ENCODE measurements at regions not wholly inside any gene's neighbourhood (a gene's known extent, or its start where the extent isn't known, plus 50 kb on each side); places are given as distances from the start of the nearest gene placed in this dataset.

DNA sequence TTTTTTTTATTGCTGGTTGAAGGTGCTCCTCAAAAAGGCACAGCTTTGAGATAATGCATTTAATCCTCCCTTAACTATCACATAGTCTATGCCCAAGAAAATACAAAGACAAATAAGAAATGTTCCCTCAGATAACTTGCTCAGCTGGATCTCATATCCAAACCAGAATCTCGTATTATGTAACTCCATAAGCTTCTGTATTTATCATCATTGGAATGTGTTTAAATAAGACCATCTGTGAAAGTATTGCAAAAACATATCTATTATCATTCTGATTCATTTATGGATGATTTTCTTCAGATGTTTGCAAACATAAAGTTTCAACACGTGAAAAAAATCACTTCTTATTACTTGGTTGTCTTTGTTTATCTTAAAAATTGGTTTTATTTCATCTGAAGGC, 190.9 kb downstream of the IRS2 start:
- no peak for DNase-seq (ENCODE audit: low spot score)

DNA sequence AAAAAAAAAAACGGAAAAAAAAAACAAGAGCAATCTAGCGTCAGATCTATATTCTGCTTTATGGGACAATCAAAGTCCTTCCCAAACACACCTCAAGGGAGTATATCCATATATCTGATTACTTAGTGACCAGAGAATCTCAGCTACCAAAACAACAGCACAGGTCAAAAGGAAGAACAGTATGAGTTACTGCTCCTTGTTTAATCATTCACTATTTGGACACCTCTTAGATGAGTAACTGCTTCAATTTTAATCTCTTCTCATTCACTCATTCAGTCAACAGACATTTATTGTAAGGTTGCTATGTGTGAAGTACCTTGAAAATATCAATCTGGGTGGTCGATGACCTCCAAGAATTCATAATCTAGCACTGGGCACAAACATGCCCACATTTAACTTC, 193.2 kb downstream of the IRS2 start:
- no peak for DNase-seq (ENCODE audit: low spot score)

DNA sequence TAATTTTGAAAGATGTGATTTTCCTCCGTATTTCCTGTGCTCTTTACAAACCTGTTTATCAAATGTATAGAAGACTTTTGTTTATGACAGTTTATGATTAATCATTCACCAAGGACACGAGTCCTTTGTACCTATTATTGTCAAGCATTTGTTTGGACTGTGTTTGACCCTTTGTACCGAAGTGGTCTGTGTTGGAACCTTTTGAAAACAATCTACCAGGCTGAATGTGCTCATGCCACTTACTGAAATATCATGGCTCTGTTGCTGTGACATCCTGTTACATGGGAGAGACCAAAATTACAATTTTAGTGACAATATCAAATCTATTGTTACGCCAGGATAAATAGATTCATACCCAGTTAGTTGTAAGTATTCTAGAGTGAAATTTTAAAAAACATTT, 193.6 kb downstream of the IRS2 start:
- no peak for DNase-seq (ENCODE audit: low spot score)

DNA sequence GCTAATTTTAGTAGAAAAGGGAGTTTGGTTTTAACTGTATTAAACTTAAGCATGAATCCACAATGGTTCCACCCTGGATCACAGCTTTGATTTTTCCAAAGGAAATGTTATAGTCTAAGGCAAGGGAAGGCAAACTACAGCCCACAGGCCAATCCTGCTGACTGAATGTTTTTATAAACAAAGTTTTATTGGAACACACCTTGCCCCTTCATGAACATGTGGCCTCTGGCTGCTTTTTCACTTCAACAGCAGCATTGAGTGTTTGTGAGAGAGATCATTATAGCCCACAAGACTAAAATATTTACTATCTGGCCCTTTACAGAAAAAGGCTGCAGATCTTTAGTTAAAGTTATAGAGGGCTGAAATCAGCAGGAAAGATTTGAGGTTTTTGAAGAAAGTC, 198.7 kb downstream of the IRS2 start:
- DNase-seq (ENCODE audit: low spot score) = no peak

DNA sequence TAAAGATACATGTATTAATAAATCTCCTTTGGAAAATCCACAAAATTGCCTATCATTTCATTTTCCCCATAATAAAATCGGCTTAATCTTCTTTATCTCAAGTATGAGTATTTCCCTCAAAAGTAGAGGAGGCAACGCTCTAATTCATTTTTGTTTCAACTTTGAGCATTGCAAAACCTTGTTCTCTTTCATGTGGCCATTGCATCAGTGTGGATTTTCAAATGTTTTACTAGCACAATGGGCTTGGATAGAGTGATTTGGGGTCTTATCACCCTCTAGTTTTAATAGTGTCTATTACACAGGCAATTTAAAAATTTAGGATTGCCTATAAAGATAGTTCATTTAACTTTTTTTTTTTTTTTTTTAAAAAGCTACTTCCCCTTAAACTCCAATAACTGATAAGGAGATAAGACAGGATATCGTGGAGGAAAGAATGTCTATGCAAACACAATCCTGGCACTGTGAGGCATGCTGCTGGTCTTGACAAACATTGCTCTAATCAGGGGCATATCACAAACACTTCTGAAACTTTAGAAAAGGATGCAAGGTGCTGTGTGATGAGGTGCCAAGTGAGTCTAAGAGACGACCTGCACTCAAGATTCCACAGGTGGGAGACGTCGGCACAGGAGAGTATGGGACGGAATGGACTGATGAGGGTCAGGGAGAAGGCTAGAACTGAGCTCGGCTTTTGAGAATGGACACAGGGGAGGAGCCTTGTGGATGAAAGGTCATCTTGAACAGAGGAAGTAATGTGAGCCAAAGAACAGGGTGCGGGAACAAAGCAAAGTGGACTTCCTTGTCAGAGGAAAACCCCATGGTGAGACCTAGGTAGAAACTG, 199.7 kb downstream of the IRS2 start:
- DNase-seq (ENCODE audit: low spot score) = no peak

DNA sequence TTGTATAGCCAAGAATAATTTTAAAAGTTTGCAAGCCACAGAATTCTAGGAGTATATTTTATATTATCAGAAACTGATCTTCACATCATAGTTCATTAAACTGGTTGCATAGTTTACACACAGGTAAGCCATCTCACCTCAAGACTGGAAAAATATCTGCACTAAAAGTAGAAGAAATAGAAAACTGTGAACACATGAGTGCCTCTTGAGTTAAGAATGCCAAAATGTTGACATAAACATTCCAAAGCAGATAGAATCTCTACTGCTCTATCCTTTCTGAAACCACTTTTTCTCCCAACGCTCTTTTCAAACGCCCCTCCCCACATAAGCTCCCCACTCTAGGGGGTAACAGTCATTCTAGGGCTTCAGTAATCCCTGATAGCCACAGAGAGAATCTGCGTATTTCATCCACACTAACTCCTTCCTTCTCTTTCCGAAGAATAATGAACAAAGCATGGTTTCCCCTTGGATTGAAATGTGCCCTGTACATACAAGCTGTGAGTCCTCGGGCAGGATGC, 201.5 kb downstream of the IRS2 start:
- no peak for DNase-seq (ENCODE audit: low spot score)

- no peak for DNase-seq (ENCODE audit: low spot score)
These were observed 209.1 kb downstream of the IRS2 start for GRCh38 chr13:109577191-109577700.

DNA sequence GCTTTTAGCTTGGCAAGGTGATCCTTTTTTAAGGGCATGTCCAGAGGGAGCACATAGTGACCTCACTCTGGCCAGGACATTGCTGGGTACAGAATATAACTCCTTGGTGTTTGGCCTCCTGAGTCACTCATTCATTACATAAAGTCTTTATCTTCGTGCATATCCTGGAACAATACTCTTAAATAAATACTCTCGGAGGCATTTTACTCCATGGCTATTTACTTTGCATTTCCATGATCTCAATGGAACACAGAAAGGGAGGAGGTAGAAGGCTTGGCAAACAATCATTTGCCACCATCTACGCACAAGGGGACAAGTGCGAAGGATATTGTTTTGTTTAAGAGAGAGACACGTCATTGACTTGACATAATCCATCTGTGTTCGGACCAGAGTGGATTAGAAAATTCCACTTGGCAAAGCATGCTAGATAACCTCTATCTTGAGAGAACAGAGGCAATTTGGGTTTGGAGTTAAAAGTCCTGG, 210.0 kb downstream of the IRS2 start:
- no peak for DNase-seq (ENCODE audit: low spot score)

- no peak for DNase-seq (ENCODE audit: low spot score)
These were observed 210.6 kb downstream of the IRS2 start for GRCh38 chr13:109575821-109576220.

- no peak for DNase-seq (ENCODE audit: low spot score)
These were observed 214.0 kb downstream of the IRS2 start for GRCh38 chr13:109572389-109572788.

DNA sequence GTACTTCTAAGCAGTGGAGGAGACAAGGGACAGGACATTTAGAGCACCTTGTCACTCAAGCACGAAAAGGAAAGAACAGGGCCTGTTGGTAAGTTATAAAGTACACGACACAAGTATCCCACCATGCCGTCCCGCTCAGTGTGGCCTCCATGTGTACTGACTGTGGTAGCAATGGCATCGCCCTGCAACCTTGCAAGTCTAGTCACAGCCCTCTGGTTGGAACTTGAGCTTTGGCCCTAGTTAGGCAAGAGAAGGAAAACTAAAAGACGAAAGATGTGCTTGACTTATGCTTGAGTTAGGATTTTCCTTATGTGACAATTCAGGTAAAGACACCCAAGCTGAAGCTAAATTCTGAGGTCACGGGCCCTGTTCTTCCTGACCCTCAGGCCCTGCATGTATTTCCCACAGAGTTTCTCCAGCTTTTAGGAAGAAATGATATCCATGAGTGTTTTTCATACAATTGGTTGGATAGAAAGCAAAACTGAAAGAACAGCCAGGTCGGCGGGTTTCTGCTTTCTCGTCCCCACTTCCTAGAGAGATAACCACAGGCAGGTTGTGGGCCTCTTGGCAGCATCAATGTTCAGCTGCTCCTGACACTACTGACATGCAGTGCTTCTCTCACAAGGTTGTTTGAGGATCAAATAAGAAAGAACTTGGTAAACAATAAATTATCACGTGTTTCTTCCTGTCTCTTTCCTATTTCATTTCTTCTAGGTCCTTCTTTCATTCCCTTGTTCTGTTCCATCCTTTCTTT, 216.2 kb downstream of the IRS2 start:
- DNase-seq (ENCODE audit: low spot score) = no peak

- DNase-seq (ENCODE audit: low spot score) = no peak
These were observed 218.0 kb downstream of the IRS2 start for GRCh38 chr13:109568339-109568818.

DNA sequence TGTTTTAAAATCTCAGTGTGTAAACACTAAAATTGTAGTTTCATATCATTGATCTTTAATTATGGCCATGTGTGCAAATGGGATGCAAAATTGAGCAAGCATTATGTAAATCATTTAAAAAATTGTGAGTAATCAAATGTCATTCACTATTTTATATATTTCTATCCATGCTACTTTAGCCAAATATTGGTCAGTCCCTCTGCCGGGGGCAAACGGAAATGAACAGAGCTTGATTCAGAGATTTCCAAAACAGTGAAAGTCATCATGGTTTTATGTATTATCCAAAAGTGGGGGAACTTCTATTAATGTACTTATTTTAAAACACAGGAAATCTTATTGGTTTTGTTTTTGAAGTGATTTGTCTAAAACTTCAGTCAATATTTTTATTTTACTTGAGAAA, 219.1 kb downstream of the IRS2 start:
- DNase-seq (ENCODE audit: low spot score) = no peak

DNA sequence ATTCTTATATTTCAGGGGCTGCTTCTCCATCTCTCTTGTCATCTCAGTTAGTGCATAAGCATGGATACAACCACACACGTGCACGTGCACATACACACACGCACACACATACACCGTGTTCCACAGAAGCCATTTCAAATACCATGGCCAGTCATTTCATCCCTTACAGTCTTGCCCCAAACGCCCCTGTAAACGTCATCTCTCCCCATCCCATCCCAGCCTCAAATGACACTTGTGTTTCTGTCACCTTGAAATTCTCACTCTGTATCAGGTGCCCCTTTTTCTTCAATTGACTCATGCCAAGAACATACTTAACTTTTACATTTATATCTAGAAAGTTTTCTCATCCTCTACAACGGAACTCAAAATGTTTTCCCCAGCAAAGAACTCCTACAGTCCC, 220.5 kb downstream of the IRS2 start:
- DNase-seq (ENCODE audit: low spot score) = no peak

DNA sequence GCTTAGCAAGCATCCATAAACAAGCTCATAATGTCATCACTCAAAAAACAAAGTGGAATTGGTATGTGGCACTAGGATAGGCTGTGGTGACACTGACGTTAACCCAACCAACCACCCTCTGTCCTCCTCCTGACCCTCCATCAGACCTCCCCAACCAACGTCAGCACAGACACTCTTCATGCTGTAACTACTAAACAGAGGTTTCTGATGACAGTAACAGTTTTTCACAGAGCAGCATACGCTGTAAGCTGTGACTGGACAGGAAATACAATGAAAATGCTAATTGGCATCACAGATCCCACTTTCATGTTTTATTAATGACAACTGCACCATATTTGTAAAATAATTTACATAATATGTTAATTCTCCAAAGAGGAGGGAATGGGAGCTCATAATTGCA, 238.0 kb downstream of the IRS2 start:
- no peak for DNase-seq (ENCODE audit: low spot score)

GRCh38 chr13:109547942-109548341, 238.4 kb downstream of the IRS2 start:
- no peak for DNase-seq (ENCODE audit: low spot score)

DNA sequence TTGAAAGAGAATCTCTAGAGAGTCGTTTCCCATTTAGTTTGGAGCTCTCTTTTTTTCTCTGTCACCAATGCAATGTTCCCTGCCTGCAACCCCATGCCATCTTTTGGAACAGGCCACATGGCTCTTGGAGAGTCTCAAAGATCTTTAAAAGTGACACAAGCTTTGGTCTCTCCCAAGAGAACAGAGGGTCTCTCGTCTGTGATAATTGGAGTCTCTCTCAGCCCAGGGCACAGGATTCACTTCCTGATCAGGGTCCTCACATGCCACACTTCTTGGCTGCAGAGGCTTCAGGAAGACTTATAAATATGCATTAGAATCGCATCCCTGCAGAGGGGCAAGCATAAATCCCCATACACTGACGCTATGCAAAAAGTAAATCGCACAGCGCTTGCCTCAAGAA, 240.5 kb downstream of the IRS2 start:
- DNase-seq (ENCODE audit: low spot score) = no peak

GRCh38 chr13:109541081-109541480, 245.3 kb downstream of the IRS2 start:
- no peak for DNase-seq (ENCODE audit: low spot score)

GRCh38 chr13:109537584-109537983, 248.8 kb downstream of the IRS2 start:
- DNase-seq (ENCODE audit: low spot score) = no peak

DNA sequence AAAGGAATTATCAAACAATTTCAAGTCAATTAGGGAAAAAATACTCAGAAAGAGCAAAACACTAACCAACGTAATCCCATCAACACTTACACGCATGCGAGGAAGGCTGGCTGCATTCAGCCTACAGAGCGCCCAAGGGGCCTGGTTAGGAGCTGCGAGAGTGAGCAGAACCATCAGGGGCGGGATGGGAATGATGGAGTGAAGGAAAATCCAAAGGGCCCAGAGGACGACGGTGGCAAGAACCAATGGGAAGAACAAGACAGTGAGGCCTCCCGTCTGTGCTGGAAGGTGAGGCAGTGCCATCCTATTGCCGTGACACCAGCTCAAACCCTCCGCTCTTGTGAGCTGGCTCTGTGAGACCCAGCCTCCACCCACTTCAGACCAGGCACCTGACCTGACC, 253.0 kb downstream of the IRS2 start:
- DNase-seq (ENCODE audit: low spot score) = no peak

DNA sequence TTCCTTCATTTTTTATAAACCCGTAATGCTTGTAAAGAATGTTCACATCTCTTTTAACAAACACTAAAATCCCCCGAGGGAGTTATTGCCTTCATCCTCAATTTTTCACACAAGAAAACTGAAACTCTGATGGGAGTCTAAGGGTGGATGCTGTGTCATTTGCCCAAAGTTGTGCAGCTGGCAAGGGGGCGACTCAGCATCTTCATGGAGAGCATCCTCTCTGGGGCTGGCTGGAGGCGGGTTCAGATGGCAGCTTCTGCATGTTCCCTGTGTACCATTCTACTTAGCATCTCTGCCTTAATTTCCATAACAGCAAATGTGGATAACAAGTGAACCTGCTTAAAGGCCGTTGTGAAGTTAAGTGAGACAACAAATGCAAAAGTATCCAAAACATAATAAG, 256.4 kb downstream of the IRS2 start:
- DNase-seq (ENCODE audit: low spot score) = no peak

DNA sequence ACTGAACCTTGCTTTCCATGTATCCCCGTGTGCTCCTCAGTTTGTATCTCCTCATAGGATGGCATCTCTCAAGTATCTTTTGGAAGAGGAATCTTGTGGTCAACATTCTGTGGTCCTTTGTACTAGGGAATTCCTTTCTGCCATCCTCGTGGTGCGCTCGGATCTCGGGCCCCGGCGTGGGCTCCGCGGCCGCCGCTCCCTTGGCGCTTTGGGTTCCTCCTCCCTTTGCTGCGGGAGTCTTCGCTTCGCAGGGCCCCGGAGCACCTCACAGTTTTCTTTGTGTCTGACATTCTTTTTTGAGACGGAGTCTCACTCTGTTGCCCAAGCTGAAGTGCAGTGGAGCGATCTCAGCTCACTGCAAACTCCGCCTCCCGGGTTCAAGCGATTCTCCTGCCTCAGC, 264.7 kb downstream of the IRS2 start:
- DNase-seq (ENCODE audit: low spot score) = no peak

GRCh38 chr13:109517517-109517916, 268.9 kb downstream of the IRS2 start:
- DNase-seq (ENCODE audit: low spot score) = no peak

Data from H4 (cell line).